Inferior parietal cortex (tissue), 1 donor: ENCODE measurements at regions not wholly inside any gene's neighbourhood (a gene's known extent, or its start where the extent isn't known, plus 50 kb on each side); places are given as distances from the start of the nearest gene placed in this dataset.
A peak's percentile ranks its signal among the peaks of the same experiment; 100 is the strongest.
"Not testable (repeated sequence)": the region's sequence is repeated elsewhere in the genome, so short reads cannot be mapped to it uniquely, and the experiment has no call there.

Source experiments
- DNase-seq: peaks from one replicate; pipeline ENCODE4 v3.0.0-alpha.2; 2016; ENCODE audit errors: extremely low spot score

GRCh38 chr3:66931291-66931690 lies 66.8 kb upstream of the KBTBD8 start:
- no peak for DNase-seq

- DNase-seq: no peak
Observed at GRCh38 chr3:66931699-66932098, 66.4 kb upstream of the KBTBD8 start.

GRCh38 chr3:66933233-66933632 lies 64.9 kb upstream of the KBTBD8 start:
- DNase-seq: no peak

GRCh38 chr3:66934041-66934440 lies 64.1 kb upstream of the KBTBD8 start:
- DNase-seq: no peak

GRCh38 chr3:66934725-66935124 lies 63.4 kb upstream of the KBTBD8 start:
- no peak for DNase-seq

- DNase-seq: not testable (repeated sequence)
Observed at GRCh38 chr3:66937041-66937440, 61.1 kb upstream of the KBTBD8 start.

GRCh38 chr3:66938338-66938963 lies 59.7 kb upstream of the KBTBD8 start:
- peak; percentile 86 for DNase-seq

- no peak for DNase-seq
Observed at GRCh38 chr3:66948041-66948440, 50.1 kb upstream of the KBTBD8 start.
